ENCODE measurements at regions not wholly inside any gene's neighbourhood (a gene's known extent, or its start where the extent isn't known, plus 50 kb on each side); places are given as distances from the start of the nearest gene placed in this dataset.

GRCh38 chr3:117955196-117955595 is 1079.5 kb downstream of the IGSF11 start:
- TF ChIP-seq CTCF (conservative IDR thresholded peaks at IDR 0.05; ENCODE audit: low read depth, low read length) = no peak
- no peak overlapping the region for H3K4me3 ChIP-seq (ENCODE audit: low read length)
- DNase-seq (ENCODE audit: low read depth) = no peak

DNA sequence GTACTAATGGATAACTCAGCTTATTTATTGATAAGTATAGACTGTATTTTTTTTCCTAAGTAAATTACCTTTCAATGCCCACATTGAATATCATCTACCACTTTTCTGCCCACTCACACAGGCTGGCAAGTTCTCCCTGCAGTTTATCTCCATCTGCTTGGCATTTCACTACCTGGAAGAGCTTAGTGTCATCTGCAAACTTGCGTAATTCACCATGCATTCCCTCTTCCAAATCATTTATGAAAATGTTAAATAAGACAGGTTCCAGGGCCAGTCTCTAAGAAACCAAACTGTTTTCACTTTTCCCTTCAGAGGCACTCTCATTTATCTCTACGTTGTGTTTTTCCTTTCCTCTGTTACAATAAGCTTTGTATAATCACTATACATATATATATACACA is 1076.6 kb downstream of the IGSF11 start:
- DNase-seq (ENCODE audit: low read depth) = no peak
- no peak overlapping the region for H3K4me3 ChIP-seq (ENCODE audit: low read length)
- TF ChIP-seq CTCF (conservative IDR thresholded peaks at IDR 0.05; ENCODE audit: low read depth, low read length) = no peak

DNA sequence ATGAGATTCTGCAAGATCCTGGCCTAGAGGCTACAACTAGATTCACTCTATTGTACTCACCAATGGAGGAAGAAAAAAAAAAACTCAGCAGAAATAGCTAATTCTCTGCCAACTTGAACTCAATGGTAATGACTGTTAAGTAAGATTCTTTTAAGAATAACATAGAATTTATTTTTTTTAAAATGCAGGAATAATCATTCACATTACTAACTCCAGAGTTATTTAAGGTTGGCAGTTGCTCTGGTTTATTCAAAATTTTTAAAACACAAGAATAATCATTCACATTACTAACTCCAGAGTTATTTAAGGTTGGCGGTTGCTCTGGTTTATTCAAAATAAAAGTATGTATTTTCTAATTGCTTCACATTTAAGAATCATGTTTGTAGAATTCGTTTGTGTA is 1071.9 kb downstream of the IGSF11 start:
- no peak overlapping the region for H3K4me3 ChIP-seq (ENCODE audit: low read length)
- no peak for DNase-seq (ENCODE audit: low read depth)
- no peak for TF ChIP-seq CTCF (conservative IDR thresholded peaks at IDR 0.05; ENCODE audit: low read depth, low read length)

DNA sequence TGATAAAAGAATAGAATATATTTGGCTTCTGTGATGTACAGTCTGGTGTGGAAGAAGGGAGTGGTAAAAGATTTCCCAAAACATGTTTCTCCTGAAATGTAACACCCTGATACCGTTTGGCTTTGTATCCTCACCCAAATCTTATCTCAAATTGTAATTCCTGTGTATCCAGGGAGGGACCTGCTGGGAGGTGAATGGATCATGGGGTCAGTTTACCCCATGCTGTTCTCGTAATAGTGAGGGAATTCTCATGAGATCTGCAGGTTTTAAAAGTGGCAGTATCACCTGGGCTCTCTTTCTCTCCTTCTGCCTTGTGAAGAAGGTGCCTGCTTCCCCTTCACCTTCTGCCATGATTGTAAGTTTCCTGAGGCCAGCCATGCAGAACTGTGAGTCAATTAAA is 1070.8 kb downstream of the IGSF11 start:
- DNase-seq (ENCODE audit: low read depth) = no peak
- TF ChIP-seq CTCF (conservative IDR thresholded peaks at IDR 0.05; ENCODE audit: low read depth, low read length) = no peak

DNA sequence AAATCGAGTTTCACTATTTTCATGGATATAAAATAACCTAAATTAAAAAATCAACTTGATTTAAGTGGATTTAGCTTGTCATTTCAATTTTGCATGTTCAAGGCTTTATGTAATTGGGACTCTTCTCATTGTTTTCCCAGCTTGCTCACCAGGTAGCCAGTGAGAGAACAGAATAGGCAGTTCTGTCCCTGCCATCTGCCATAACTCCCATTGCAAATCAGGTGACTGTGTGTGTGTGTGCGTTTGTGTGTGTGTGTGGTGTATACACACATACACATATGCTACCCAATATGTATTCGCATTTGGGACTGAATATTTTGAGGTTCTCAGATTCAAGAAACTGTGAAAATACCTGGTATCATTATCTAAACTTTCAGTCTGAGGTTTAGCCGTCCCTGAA is 1069.8 kb downstream of the IGSF11 start:
- no peak overlapping the region for H3K4me3 ChIP-seq (ENCODE audit: low read length)
- TF ChIP-seq CTCF (conservative IDR thresholded peaks at IDR 0.05; ENCODE audit: low read depth, low read length) = no peak
- DNase-seq (ENCODE audit: low read depth) = no peak

More for the DNA sequence above, 1070.8 kb downstream of the IGSF11 start:
- no peak overlapping the region for H3K4me3 ChIP-seq (ENCODE audit: low read length)

DNA sequence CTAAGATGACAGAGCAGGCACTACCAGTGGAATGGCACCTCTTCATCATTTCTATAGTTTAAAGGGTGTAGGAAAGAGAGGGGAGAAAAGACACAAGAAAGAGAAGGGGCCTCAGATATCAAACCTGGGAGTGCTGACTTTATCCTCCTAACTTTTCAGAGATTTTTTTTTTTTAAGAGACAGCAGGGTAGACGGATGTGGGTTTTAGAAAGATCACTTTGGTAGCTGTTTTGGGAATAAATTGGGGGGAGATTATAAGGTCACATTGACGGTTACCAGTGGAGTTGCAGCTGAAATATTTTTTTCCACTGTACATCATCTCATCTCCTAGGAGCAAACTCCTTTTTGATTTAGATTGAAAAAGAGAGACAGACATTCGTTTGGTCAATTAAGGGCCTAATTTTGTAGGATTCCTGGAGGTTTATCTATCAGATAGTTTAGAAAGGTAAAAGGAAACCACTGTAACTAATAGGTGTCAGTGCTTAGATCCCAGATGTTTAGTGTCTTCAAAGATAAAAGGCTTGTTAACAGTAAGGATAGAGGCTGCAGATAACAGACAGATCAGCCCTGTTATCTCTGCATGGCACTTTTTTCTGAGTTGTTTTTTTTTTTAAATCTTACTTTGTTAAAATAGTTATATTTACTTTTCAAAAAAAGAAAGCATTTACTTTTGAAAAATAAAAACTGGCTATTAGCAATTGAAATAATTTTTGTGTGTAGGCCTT is 1057.0 kb downstream of the IGSF11 start:
- TF ChIP-seq CTCF (conservative IDR thresholded peaks at IDR 0.05; ENCODE audit: low read depth, low read length) = no peak
- DNase-seq (ENCODE audit: low read depth) = no peak
- no peak overlapping the region for H3K4me3 ChIP-seq (ENCODE audit: low read length)

- no peak for DNase-seq (ENCODE audit: low read depth)
- TF ChIP-seq CTCF (conservative IDR thresholded peaks at IDR 0.05; ENCODE audit: low read depth, low read length) = no peak
- no peak overlapping the region for H3K4me3 ChIP-seq (ENCODE audit: low read length)
Observed at GRCh38 chr3:117979466-117979865, 1055.2 kb downstream of the IGSF11 start.
